CD14-positive monocyte (primary cell): ENCODE measurements at regions not wholly inside any gene's neighbourhood (a gene's known extent, or its start where the extent isn't known, plus 50 kb on each side); places are given as distances from the start of the nearest gene placed in this dataset.

ENCODE experiments used
- DNase-seq, 3 donors: peaks; one replicate each; pipeline ENCODE4 v3.0.0-alpha.2; 2011 to 2022
- H2AFZ ChIP-seq: 2 replicates; pipeline ENCODE4 v1.6.0; 2012; ENCODE audit warnings: mild to moderate bottlenecking, low read depth, low read length, inconsistent platforms; ENCODE audit not compliant: insufficient read depth, poor library complexity, severe bottlenecking
- H3K27ac ChIP-seq, 2 donors: 1 replicate in 1 of 2; 2 replicates in 1 of 2; pipeline ENCODE4 v1.5.1; 2012 to 2013; ENCODE audit warnings: low read length in 2 of 2, control low read depth in 1 of 2, inconsistent platforms in 1 of 2, low read depth in 1 of 2, mild to moderate bottlenecking in 1 of 2
- H3K27me3 ChIP-seq, 2 donors: one replicate each; pipeline versions ENCODE4 v1.6.0 to v1.6.1; 2011 to 2013; ENCODE audit warnings: low read length in 2 of 2; ENCODE audit not compliant: control insufficient read depth in 2 of 2, insufficient read depth in 2 of 2
- H3K36me3 ChIP-seq, 2 donors: replicated peaks in 1 of 2; 1 replicate in 1 of 2; 2 replicates in 1 of 2; pipeline versions ENCODE4 v1.5.1 to v1.6.1; 2012 to 2013; ENCODE audit warnings: low read length in 2 of 2, control low read depth in 1 of 2, inconsistent platforms in 1 of 2, mild to moderate bottlenecking in 1 of 2; ENCODE audit not compliant: insufficient read depth in 2 of 2, control insufficient read depth in 1 of 2
- H3K4me1 ChIP-seq, 2 donors: 1 replicate in 1 of 2; 2 replicates in 1 of 2; pipeline versions ENCODE4 v1.5.1 to v1.6.1; 2012 to 2013; ENCODE audit warnings: low read length in 2 of 2, control low read depth in 1 of 2, inconsistent platforms in 1 of 2, mild to moderate bottlenecking in 1 of 2, moderate library complexity in 1 of 2; ENCODE audit not compliant: insufficient read depth in 2 of 2, control insufficient read depth in 1 of 2
- H3K4me2 ChIP-seq: replicated peaks from 2 replicates; pipeline ENCODE3; 2012; ENCODE audit warnings: low read length, moderate library complexity, mild to moderate bottlenecking; ENCODE audit not compliant: poor library complexity, severe bottlenecking; ENCODE audit errors: extremely low read depth
- H3K4me3 ChIP-seq, 3 experiments: fragments of 200-600 bp in 1 of 3; sonication (generic) in 1 of 3; replicated peaks in 1 of 3; 1 replicate in 2 of 3; 2 replicates in 1 of 3; pipeline ENCODE4 v1.5.1; 2011 to 2013; ENCODE audit warnings: low read length in 3 of 3, mild to moderate bottlenecking in 3 of 3, control low read depth in 2 of 3, low read depth in 2 of 3, inconsistent platforms in 1 of 3, moderate library complexity in 1 of 3
- H3K79me2 ChIP-seq: 2 replicates; pipeline ENCODE4 v1.6.0; 2012; ENCODE audit warnings: mild to moderate bottlenecking, control low read depth, inconsistent platforms, low read length, moderate library complexity; ENCODE audit not compliant: insufficient read depth
- H3K9ac ChIP-seq: 2 replicates; pipeline ENCODE4 v1.6.0; 2017; ENCODE audit warnings: low read length, mild to moderate bottlenecking; ENCODE audit not compliant: insufficient read depth, poor library complexity, severe bottlenecking
- H3K9me3 ChIP-seq, 2 donors: replicated peaks in 1 of 2; 1 replicate in 1 of 2; 2 replicates in 1 of 2; pipeline versions ENCODE4 v1.5.1 to v1.6.1; 2012 to 2013; ENCODE audit warnings: low read length in 2 of 2, control low read depth in 1 of 2; ENCODE audit not compliant: control insufficient read depth in 1 of 2, insufficient read depth in 1 of 2
- H4K20me1 ChIP-seq: 2 replicates; pipeline ENCODE4 v1.6.0; 2012; ENCODE audit warnings: mild to moderate bottlenecking, low read length, control low read depth, moderate library complexity; ENCODE audit not compliant: insufficient read depth
- H3K27ac Mint-ChIP-seq, 7 donors: one replicate each; pipeline ENCODE4 v1.8.0; 2020; ENCODE audit warnings: mild to moderate bottlenecking in 7 of 7, mixed read lengths in 7 of 7, moderate library complexity in 6 of 7, inconsistent platforms in 2 of 7
- H3K27me3 Mint-ChIP-seq, 3 donors: one replicate each; pipeline ENCODE4 v1.8.0; 2021 to 2022; ENCODE audit warnings: low read depth in 3 of 3, mild to moderate bottlenecking in 3 of 3, mixed read lengths in 3 of 3, moderate library complexity in 3 of 3, inconsistent platforms in 1 of 3
- H3K36me3 Mint-ChIP-seq, 2 donors: one replicate each; pipeline ENCODE4 v1.8.0; 2020; ENCODE audit warnings: mixed read lengths in 2 of 2, inconsistent platforms in 1 of 2, mild to moderate bottlenecking in 1 of 2
- H3K4me1 Mint-ChIP-seq: one replicate; pipeline ENCODE4 v1.8.0; 2020; ENCODE audit warnings: mild to moderate bottlenecking, mixed read lengths
- H3K4me3 Mint-ChIP-seq, 2 donors: one replicate each; pipeline ENCODE4 v1.8.0; 2020; ENCODE audit warnings: mild to moderate bottlenecking in 2 of 2, mixed read lengths in 2 of 2, moderate library complexity in 1 of 2
- H3K9me3 Mint-ChIP-seq, 7 donors: one replicate each; pipeline ENCODE4 v1.8.0; 2020 to 2022; ENCODE audit warnings: mixed read lengths in 7 of 7, mild to moderate bottlenecking in 6 of 7, moderate library complexity in 6 of 7, inconsistent platforms in 2 of 7
- WGBS: methylation state at CpG from one replicate; pipeline ENCODE4 v1.1.5; 2013; ENCODE audit warnings: missing lambda C conversion rate; ENCODE audit not compliant: insufficient coverage; 5-methylcytosine and 5-hydroxymethylcytosine counted together
- intact Hi-C, 2 donors: fragments of 100-400 bp; cut with micrococcal nuclease; formaldehyde crosslinking; loops; one replicate each; pipeline versions ENCODE4 v1.15.0 to v1.15.1; 2023
- TF ChIP-seq, protein P1 (sequence below): fragments of 200-600 bp; IDR thresholded peaks from one replicate; pipeline ENCODE4 v1.8.0; 2022; ENCODE audit warnings: antibody characterized with exemption, mild to moderate bottlenecking

DNA sequence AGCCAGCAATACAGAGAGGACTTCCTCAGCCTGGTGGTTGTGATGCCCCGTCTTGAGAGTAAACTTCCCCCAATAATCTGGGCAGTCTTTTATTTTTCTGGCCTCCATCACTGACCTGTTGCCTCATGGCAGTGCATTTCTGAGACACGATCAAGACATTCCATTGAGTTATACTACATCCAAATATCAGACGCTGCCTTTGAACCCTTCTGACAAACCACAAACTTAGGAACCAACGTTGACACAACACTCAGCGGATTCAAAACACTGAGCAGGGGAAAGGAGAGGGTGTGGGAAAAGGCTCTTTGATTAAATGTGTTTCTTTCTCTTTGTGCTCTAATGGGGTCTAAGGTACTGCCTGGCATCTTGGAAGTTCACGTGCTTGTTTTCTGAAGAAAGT, 100.7 kb upstream of the TBX5 start:
- no peaks in the 10 kb centered on the region for H3K36me3 Mint-ChIP-seq
- DNase-seq = no peak
- 71% methylated on average over 1 of the region's 6 CpGs for WGBS
- peaks cover 0 to 2% (median 0%) of the 10 kb centered on the region in 7 donors for H3K9me3 Mint-ChIP-seq
- H2AFZ ChIP-seq = no peak overlapping the region
- H3K9ac ChIP-seq = no peak overlapping the region
- no peak overlapping the region for H3K27ac ChIP-seq
- no peak overlapping the region for H3K4me2 ChIP-seq
- peaks cover 5 to 24% (median 9%) of the 10 kb centered on the region in 3 donors for H3K27me3 Mint-ChIP-seq
- intact Hi-C loops = loop anchor here in 1 of 2 donors (5.0 kb wide), 1 partner anchor 524 kb away; no protein-coding TSS in a partner anchor
- H3K27me3 ChIP-seq = peaks cover 6 to 9% of the 10 kb centered on the region in 2 donors
- H3K79me2 ChIP-seq = no peaks in the 10 kb centered on the region
- no peaks in the 10 kb centered on the region for H3K36me3 ChIP-seq
- no peak overlapping the region for H3K4me3 Mint-ChIP-seq
- no peaks in the 10 kb centered on the region for H3K4me1 ChIP-seq
- no peak overlapping the region for H3K4me3 ChIP-seq
- TF ChIP-seq, protein P1, sequence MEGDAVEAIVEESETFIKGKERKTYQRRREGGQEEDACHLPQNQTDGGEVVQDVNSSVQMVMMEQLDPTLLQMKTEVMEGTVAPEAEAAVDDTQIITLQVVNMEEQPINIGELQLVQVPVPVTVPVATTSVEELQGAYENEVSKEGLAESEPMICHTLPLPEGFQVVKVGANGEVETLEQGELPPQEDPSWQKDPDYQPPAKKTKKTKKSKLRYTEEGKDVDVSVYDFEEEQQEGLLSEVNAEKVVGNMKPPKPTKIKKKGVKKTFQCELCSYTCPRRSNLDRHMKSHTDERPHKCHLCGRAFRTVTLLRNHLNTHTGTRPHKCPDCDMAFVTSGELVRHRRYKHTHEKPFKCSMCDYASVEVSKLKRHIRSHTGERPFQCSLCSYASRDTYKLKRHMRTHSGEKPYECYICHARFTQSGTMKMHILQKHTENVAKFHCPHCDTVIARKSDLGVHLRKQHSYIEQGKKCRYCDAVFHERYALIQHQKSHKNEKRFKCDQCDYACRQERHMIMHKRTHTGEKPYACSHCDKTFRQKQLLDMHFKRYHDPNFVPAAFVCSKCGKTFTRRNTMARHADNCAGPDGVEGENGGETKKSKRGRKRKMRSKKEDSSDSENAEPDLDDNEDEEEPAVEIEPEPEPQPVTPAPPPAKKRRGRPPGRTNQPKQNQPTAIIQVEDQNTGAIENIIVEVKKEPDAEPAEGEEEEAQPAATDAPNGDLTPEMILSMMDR = no peak
- no peak overlapping the region for H3K27ac Mint-ChIP-seq
- H3K9me3 ChIP-seq = no peaks in the 10 kb centered on the region
- no peaks in the 10 kb centered on the region for H4K20me1 ChIP-seq
- no peaks in the 10 kb centered on the region for H3K4me1 Mint-ChIP-seq

DNA sequence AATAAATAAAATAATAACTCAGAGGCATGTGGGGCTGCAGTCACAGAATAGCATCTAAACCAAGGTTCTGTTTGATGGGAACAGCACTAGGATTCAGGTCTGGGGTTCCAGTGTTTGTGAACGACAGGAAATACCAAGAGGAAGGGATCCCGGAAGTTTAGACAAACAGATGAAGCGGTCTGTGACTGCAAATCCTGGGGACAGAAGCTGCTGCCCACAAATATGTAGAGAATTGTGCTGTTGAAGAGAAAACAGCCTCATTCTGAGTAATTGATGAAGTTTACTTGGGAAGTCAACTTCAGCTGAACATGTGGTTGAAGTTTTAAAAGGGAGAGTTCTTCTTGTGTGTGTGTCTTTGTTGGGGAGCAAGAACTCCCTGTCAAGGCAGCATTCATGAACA, 98.4 kb upstream of the TBX5 start:
- no peak overlapping the region for H3K27ac ChIP-seq
- peaks cover 14 to 33% (median 19%) of the 10 kb centered on the region in 3 donors for H3K27me3 Mint-ChIP-seq
- H3K9me3 Mint-ChIP-seq = peaks cover 0 to 2% (median 0%) of the 10 kb centered on the region in 7 donors
- no peaks in the 10 kb centered on the region for H3K36me3 ChIP-seq
- H3K27ac Mint-ChIP-seq = no peak overlapping the region
- no peaks in the 10 kb centered on the region for H4K20me1 ChIP-seq
- WGBS = 13% methylated on average over 3 of the region's 3 CpGs
- H3K4me3 Mint-ChIP-seq = no peak overlapping the region
- no peaks in the 10 kb centered on the region for H3K79me2 ChIP-seq
- H3K9me3 ChIP-seq = no peaks in the 10 kb centered on the region
- no peaks in the 10 kb centered on the region for H3K4me1 ChIP-seq
- TF ChIP-seq, protein P1 = no peak
- no peaks in the 10 kb centered on the region for H3K36me3 Mint-ChIP-seq
- H3K9ac ChIP-seq = no peak overlapping the region
- intact Hi-C loops = no loop called here
- H3K4me2 ChIP-seq = no peak overlapping the region
- peaks cover 16 to 26% of the 10 kb centered on the region in 2 donors for H3K27me3 ChIP-seq
- no peak overlapping the region for H3K4me3 ChIP-seq
- no peaks in the 10 kb centered on the region for H3K4me1 Mint-ChIP-seq
- no peak for DNase-seq
- H2AFZ ChIP-seq = no peak overlapping the region
